Muscle layer of duodenum (tissue), 2 donors: ENCODE measurements at regions not wholly inside any gene's neighbourhood (a gene's known extent, or its start where the extent isn't known, plus 50 kb on each side); places are given as distances from the start of the nearest gene placed in this dataset.

Source experiments
- H3K27ac ChIP-seq: one replicate; pipeline ENCODE4 v1.7.0; 2013; ENCODE audit warnings: mild to moderate bottlenecking, low read length
- H3K27me3 ChIP-seq: one replicate; pipeline ENCODE4 v1.7.0; 2013; ENCODE audit warnings: low read depth, mild to moderate bottlenecking, control low read depth, low read length
- H3K36me3 ChIP-seq, 2 donors: one replicate each; pipeline ENCODE4 v1.7.0; 2013; ENCODE audit warnings: low read length in 2 of 2, control low read depth in 1 of 2, mild to moderate bottlenecking in 1 of 2; ENCODE audit not compliant: insufficient read depth in 2 of 2, control insufficient read depth in 1 of 2
- H3K4me1 ChIP-seq, 2 donors: one replicate each; pipeline ENCODE4 v1.7.0; 2013; ENCODE audit warnings: low read length in 2 of 2, mild to moderate bottlenecking in 2 of 2, control low read depth in 1 of 2, moderate library complexity in 1 of 2; ENCODE audit not compliant: insufficient read depth in 2 of 2, control insufficient read depth in 1 of 2
- H3K4me3 ChIP-seq, 2 donors: one replicate each; pipeline ENCODE4 v1.7.0; 2013; ENCODE audit warnings: low read length in 2 of 2, low read depth in 1 of 2, mild to moderate bottlenecking in 1 of 2
- H3K9me3 ChIP-seq, 2 donors: one replicate each; pipeline ENCODE4 v1.7.0; 2013; ENCODE audit warnings: low read length in 2 of 2, control low read depth in 1 of 2, mild to moderate bottlenecking in 1 of 2; ENCODE audit not compliant: control insufficient read depth in 1 of 2
- donor health status: healthy.

GRCh38 chr2:199024224-199024623 is 433.5 kb downstream of the SATB2 start:
- H3K27ac ChIP-seq = no peak overlapping the region
- H3K4me3 ChIP-seq = no peak overlapping the region
- no peaks in the 10 kb centered on the region for H3K4me1 ChIP-seq
- H3K27me3 ChIP-seq = no peaks in the 10 kb centered on the region
- H3K9me3 ChIP-seq = no peaks in the 10 kb centered on the region
- H3K36me3 ChIP-seq = no peaks in the 10 kb centered on the region

GRCh38 chr2:199019898-199020507 is 437.7 kb downstream of the SATB2 start:
- no peaks in the 10 kb centered on the region for H3K27me3 ChIP-seq
- no peaks in the 10 kb centered on the region for H3K9me3 ChIP-seq
- no peaks in the 10 kb centered on the region for H3K36me3 ChIP-seq
- no peaks in the 10 kb centered on the region for H3K4me1 ChIP-seq
- no peak overlapping the region for H3K4me3 ChIP-seq
- no peak overlapping the region for H3K27ac ChIP-seq

- no peak overlapping the region for H3K4me3 ChIP-seq
- no peak overlapping the region for H3K27ac ChIP-seq
- H3K9me3 ChIP-seq = no peaks in the 10 kb centered on the region
- no peaks in the 10 kb centered on the region for H3K4me1 ChIP-seq
- H3K36me3 ChIP-seq = no peaks in the 10 kb centered on the region
- H3K27me3 ChIP-seq = no peaks in the 10 kb centered on the region
Observed at GRCh38 chr2:199018826-199019225, 438.9 kb downstream of the SATB2 start.

GRCh38 chr2:199015072-199015471 is 442.7 kb downstream of the SATB2 start:
- Histone ChIP-seq H3K4me1 (no peaks in the 10 kb centered on the region), H3K9me3 (peaks cover 0 to 10% of the 10 kb centered on the region in 2 donors), H3K27ac (no peak overlapping the region), H3K36me3 (no peaks in the 10 kb centered on the region), H3K27me3 (no peaks in the 10 kb centered on the region), H3K4me3 (no peak overlapping the region)

- no peaks in the 10 kb centered on the region for H3K36me3 ChIP-seq
- no peaks in the 10 kb centered on the region for H3K4me1 ChIP-seq
- no peak overlapping the region for H3K27ac ChIP-seq
- no peaks in the 10 kb centered on the region for H3K27me3 ChIP-seq
- H3K4me3 ChIP-seq = no peak overlapping the region
- H3K9me3 ChIP-seq = peaks cover 0 to 10% of the 10 kb centered on the region in 2 donors
Observed at GRCh38 chr2:199014226-199014625, 443.5 kb downstream of the SATB2 start.

- H3K4me1 ChIP-seq = no peaks in the 10 kb centered on the region
- no peak overlapping the region for H3K27ac ChIP-seq
- H3K36me3 ChIP-seq = no peaks in the 10 kb centered on the region
- no peak overlapping the region for H3K4me3 ChIP-seq
- no peaks in the 10 kb centered on the region for H3K27me3 ChIP-seq
- peaks cover 0 to 15% of the 10 kb centered on the region in 2 donors for H3K9me3 ChIP-seq
Observed at GRCh38 chr2:199011908-199012307, 445.8 kb downstream of the SATB2 start.

GRCh38 chr2:198994678-198995077 is 463.1 kb downstream of the SATB2 start:
- no peak overlapping the region for H3K27ac ChIP-seq
- H3K36me3 ChIP-seq = no peaks in the 10 kb centered on the region
- H3K27me3 ChIP-seq = no peaks in the 10 kb centered on the region

GRCh38 chr2:198991431-198991830 is 466.3 kb downstream of the SATB2 start:
- Histone ChIP-seq H3K27ac (no peak overlapping the region), H3K4me3 (no peak overlapping the region), H3K4me1 (no peaks in the 10 kb centered on the region), H3K9me3 (no peaks in the 10 kb centered on the region), H3K36me3 (no peaks in the 10 kb centered on the region), H3K27me3 (no peaks in the 10 kb centered on the region)

More at GRCh38 chr2:198994678-198995077, 463.1 kb downstream of the SATB2 start:
- H3K9me3 ChIP-seq = no peaks in the 10 kb centered on the region
- H3K4me3 ChIP-seq = no peak overlapping the region
- H3K4me1 ChIP-seq = no peaks in the 10 kb centered on the region

GRCh38 chr2:198975779-198976178 is 482.0 kb downstream of the SATB2 start:
- no peak overlapping the region for H3K27ac ChIP-seq
- peaks cover 0 to 16% of the 10 kb centered on the region in 2 donors for H3K9me3 ChIP-seq
- H3K4me3 ChIP-seq = no peak overlapping the region
- H3K27me3 ChIP-seq = no peaks in the 10 kb centered on the region
- H3K4me1 ChIP-seq = no peaks in the 10 kb centered on the region
- no peaks in the 10 kb centered on the region for H3K36me3 ChIP-seq

- no peak overlapping the region for H3K27ac ChIP-seq
- peaks cover 0 to 16% of the 10 kb centered on the region in 2 donors for H3K9me3 ChIP-seq
- no peaks in the 10 kb centered on the region for H3K27me3 ChIP-seq
- no peak overlapping the region for H3K4me3 ChIP-seq
- H3K4me1 ChIP-seq = no peaks in the 10 kb centered on the region
- H3K36me3 ChIP-seq = no peaks in the 10 kb centered on the region
Observed at GRCh38 chr2:198973785-198974184, 484.0 kb downstream of the SATB2 start.

- no peaks in the 10 kb centered on the region for H3K27me3 ChIP-seq
- H3K27ac ChIP-seq = no peak overlapping the region
- no peaks in the 10 kb centered on the region for H3K36me3 ChIP-seq
- H3K4me3 ChIP-seq = no peak overlapping the region
- H3K4me1 ChIP-seq = no peaks in the 10 kb centered on the region
- H3K9me3 ChIP-seq = peaks cover 0 to 16% of the 10 kb centered on the region in 2 donors
Observed at GRCh38 chr2:198973181-198973580, 484.6 kb downstream of the SATB2 start.

GRCh38 chr2:198968545-198968944 is 489.2 kb downstream of the SATB2 start:
- H3K9me3 ChIP-seq = no peaks in the 10 kb centered on the region
- no peaks in the 10 kb centered on the region for H3K4me1 ChIP-seq
- H3K27me3 ChIP-seq = no peaks in the 10 kb centered on the region
- no peaks in the 10 kb centered on the region for H3K36me3 ChIP-seq
- H3K4me3 ChIP-seq = no peak overlapping the region
- no peak overlapping the region for H3K27ac ChIP-seq
